Hematopoietic multipotent progenitor cell treated with erythropoietin and hydrocortisone succinate and interleukin-3 and kit ligand, for 17 days (in vitro differentiated cells): ENCODE measurements at regions not wholly inside any gene's neighbourhood (a gene's known extent, or its start where the extent isn't known, plus 50 kb on each side); places are given as distances from the start of the nearest gene placed in this dataset.
"Not testable (repeated sequence)": the region's sequence is repeated elsewhere in the genome, so short reads cannot be mapped to it uniquely, and the experiment has no call there.

Experiments used
- DNase-seq: peaks from one replicate; pipeline ENCODE4 v3.0.0-alpha.2; 2015; ENCODE audit warnings: low spot score

- no peak for DNase-seq
Observed at GRCh38 chr16:86716649-86717048, 138.3 kb downstream of the FOXL1 start.

GRCh38 chr16:86718118-86718517 lies 139.8 kb downstream of the FOXL1 start:
- no peak for DNase-seq

GRCh38 chr16:86722970-86723369 lies 144.6 kb downstream of the FOXL1 start:
- DNase-seq = no peak

- no peak for DNase-seq
Observed at GRCh38 chr16:86723689-86724088, 145.3 kb downstream of the FOXL1 start.

GRCh38 chr16:86725401-86725800 lies 147.1 kb downstream of the FOXL1 start:
- DNase-seq = no peak

GRCh38 chr16:86726340-86726739 lies 148.0 kb downstream of the FOXL1 start:
- no peak for DNase-seq

GRCh38 chr16:86727131-86727530 lies 148.8 kb downstream of the FOXL1 start:
- DNase-seq = no peak

- no peak for DNase-seq
Observed at GRCh38 chr16:86727632-86728031, 149.3 kb downstream of the FOXL1 start.

- DNase-seq = no peak
Observed at GRCh38 chr16:86729686-86730085, 151.3 kb downstream of the FOXL1 start.

- DNase-seq = no peak
Observed at GRCh38 chr16:86730086-86730485, 151.7 kb downstream of the FOXL1 start.

GRCh38 chr16:86730597-86730996 lies 152.2 kb downstream of the FOXL1 start:
- no peak for DNase-seq

- no peak for DNase-seq
Observed at GRCh38 chr16:86732621-86733295, 154.4 kb downstream of the FOXL1 start.

GRCh38 chr16:86733546-86734254 lies 155.4 kb downstream of the FOXL1 start:
- no peak for DNase-seq

- no peak for DNase-seq
Observed at GRCh38 chr16:86734543-86735460, 156.5 kb downstream of the FOXL1 start.

- DNase-seq = no peak
Observed at GRCh38 chr16:86735727-86736126, 157.4 kb downstream of the FOXL1 start.

- no peak for DNase-seq
Observed at GRCh38 chr16:86736502-86736901, 158.2 kb downstream of the FOXL1 start.

- DNase-seq = no peak
Observed at GRCh38 chr16:86737083-86737482, 158.7 kb downstream of the FOXL1 start.

GRCh38 chr16:86738322-86738721 lies 160.0 kb downstream of the FOXL1 start:
- not testable (repeated sequence) for DNase-seq

- no peak for DNase-seq
Observed at GRCh38 chr16:86739178-86739577, 160.8 kb downstream of the FOXL1 start.

GRCh38 chr16:86739808-86740207 lies 161.5 kb downstream of the FOXL1 start:
- no peak for DNase-seq

- no peak for DNase-seq
Observed at GRCh38 chr16:86740298-86740697, 161.9 kb downstream of the FOXL1 start.

GRCh38 chr16:86740906-86741799 lies 162.8 kb downstream of the FOXL1 start:
- DNase-seq = no peak
